GM19455 (cell line): ENCODE measurements at regions not wholly inside any gene's neighbourhood (a gene's known extent, or its start where the extent isn't known, plus 50 kb on each side); places are given as distances from the start of the nearest gene placed in this dataset.

ENCODE experiments used
- ATAC-seq: cut with Tn5 transposase; IDR thresholded peaks from one replicate; pipeline ENCODE4 v1.9.1; 2021; ENCODE audit not compliant: unreplicated experiment

GRCh38 chr6:91672201-91672600, 1085.3 kb upstream of the MAP3K7 start:
- no peak for ATAC-seq

DNA sequence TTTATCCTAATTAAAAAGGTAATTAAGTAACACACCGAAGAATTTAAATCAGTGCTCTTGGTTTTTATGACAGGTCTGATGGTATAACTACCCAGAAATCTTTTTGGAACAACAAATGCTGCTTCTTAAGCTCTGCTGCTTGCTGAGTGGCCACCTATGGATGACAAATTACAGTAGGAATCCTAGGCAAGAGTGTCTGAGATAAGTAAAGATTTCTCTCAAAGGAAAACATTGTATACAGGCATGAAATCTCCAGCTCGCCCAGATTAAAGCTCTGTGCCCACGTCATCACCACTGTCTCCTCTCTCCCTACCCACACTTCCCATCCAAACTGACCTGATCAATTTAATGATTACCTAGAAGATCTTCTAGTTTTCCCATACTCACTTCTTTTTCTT, 1083.0 kb upstream of the MAP3K7 start:
- no peak for ATAC-seq

DNA sequence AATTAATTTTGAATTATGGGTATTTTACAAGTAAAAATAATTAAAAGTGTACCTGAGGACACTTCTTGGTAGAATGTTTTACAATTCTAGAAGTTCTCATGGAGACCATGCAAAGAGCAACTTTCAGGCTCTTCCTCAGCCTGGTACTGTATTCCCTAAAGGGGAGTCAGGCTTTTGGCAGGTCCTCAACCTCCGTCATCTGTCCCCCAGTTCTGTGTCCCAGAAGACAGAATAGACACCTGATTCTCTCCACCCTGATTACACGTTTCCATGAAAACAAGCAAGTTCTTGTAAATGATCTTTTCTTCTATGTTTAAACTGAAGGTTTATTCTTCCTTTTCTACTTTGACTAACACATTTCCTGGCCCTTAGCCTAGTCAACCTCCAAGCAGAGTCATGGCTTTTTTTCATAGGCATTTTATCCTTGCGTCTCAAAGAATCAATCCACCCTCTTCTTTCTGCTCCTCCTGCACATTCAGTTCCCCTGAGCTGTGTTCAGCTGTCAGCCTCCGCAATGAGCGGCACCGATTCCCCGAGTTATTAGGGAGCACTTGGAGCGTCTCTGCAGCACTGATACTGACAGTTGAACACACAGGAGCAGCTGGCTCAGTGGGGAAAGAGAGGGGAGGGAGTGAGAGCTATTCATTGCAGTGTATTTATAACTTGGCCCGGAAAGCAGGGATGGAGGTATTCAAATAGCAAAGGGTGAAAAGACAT, 1082.4 kb upstream of the MAP3K7 start:
- no peak for ATAC-seq

DNA sequence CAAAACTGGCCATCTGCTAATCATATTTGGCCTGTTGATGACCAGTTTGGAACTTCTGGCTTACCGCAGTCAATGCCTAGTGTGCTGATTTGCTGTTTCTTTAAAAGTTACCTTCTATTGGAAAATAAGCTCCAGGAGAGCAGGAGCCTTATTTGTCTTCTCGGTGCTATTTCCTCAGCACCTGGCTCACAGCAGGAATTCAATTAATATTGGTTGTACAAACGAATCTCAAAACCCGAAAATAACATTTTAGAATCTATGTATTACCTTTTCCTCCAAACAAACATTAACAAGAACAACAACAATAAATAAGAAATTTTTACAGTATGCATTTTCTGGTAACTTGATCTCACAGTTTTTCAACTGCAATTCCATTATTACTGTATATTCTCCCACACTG, 1080.7 kb upstream of the MAP3K7 start:
- no peak for ATAC-seq

DNA sequence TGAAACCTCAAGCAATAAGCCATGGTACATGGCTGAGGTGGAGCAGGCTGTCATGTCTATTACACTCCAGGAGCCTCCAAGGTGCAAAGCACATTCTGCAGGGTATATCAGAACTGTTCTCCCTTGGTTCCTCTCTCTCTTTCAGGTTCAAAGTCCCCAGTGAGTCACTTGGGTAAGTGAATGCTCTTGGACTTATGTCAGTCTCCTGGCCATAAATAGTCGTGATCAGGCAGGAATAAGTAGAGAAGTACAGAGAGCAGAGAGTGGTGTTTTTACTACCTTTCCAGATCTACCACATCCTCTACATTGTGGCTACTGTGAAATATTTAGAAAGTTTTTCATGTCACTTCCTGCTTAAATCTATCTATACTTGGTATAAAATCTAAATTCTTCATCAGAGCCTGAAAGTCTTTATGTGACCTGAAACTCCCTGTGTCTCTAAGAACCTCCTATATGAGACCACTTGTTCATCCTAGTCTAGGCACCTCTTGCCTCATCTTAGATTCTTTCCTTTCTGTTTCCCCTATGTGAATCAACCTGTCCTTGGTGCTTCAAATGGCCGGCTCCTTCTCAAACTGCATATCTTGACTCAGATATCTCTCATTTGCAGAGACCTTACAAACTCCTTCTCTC, 1077.6 kb upstream of the MAP3K7 start:
- no peak for ATAC-seq

GRCh38 chr6:91660893-91661292, 1074.0 kb upstream of the MAP3K7 start:
- no peak for ATAC-seq

DNA sequence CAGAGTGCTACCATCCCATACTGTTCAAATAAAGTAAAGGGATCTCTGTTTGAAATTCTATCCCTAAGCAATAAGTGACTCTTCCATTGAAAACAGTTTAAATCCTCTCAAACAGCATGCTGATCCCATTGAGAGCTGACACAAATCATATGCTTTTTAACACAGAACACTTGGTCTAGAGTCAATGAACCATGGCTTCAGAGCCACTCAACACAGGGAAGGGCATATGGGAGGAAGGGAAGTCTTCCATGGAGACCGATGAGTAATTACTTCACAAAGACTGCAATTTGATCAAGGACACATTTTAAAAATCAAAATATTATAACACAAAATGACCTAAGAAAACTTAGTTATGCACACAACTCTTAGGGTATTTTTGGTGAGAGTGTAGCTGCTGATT, 1073.0 kb upstream of the MAP3K7 start:
- ATAC-seq, result no peak

DNA sequence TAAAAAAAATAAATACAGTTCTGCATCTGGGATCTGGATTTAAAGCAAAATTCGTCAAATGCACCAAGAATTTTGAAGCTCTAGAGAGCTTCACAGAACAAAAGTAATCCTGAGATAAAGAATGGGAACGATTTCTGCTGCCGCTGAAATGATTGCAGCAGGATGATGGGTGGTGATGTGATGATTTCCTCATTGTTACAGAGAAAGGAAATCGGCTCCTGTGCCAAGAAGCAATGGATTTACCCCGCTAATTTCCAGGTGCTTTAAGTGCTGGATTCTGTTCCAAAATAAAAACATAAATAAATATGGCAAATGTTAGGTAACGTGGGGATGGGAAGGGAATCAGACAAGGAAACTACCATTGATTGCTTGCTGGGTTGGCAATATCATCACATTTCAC, 1067.9 kb upstream of the MAP3K7 start:
- ATAC-seq, result no peak

DNA sequence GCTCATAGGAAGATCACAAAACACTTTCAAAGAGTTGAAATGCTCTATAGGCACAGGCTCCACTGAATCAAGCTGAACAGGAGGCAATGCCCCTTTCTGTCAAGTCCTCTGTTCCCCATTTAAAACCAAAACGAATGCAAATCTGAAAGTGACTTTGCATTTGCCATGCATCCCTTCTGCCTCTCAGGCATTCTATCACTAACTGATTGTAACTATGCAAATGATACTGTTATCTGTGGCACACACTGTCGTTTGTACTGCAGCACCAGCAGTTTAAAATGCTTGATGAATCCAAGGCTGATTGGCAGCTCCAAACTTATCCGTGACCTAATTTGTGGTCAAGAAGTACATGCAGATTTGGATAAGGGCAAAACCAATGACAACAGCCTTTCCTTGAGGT, 1067.5 kb upstream of the MAP3K7 start:
- no peak for ATAC-seq

GRCh38 chr6:91653895-91654294, 1067.0 kb upstream of the MAP3K7 start:
- no peak for ATAC-seq

GRCh38 chr6:91653076-91653723, 1066.3 kb upstream of the MAP3K7 start:
- ATAC-seq, result no peak

DNA sequence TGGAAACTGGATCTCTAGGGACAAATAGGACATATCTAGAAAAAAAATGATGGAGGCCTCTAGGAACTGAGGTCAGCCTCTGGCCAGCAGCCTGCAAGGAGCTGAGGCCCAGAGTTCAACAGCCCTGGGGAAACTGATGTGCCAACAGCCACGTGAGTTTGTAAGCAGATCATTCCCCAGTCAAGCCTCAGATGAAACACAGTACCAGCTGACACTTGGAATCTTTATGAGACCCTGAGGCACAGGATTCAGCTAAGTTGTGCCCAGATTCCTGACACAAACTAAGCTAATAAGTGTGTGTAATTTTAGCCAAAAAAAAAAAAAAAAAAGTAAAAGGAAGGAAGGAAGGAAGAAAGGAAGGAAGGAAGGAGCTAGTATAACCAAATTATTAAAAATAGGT, 1059.8 kb upstream of the MAP3K7 start:
- ATAC-seq, result no peak

- ATAC-seq, result no peak
Observed at GRCh38 chr6:91645811-91646210, 1058.9 kb upstream of the MAP3K7 start.

DNA sequence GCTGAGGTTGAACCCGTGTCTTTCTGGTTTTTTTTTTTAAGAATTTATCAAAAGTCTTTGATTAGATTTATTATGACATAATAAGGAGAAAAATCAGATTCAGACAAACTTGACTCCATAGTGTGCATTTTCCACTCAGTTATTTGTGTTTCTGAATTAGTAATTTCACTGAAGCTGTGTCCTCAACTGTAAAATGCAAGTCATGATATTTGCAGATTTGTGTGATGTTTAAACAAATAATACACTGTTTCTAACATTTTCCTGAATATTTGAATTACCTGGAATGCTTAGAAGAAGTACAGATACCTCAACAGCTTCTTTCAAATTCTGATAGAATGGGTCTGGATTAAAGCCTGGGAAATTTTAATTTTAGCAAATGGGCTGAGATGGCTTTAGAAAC, 1050.3 kb upstream of the MAP3K7 start:
- ATAC-seq, result no peak

GRCh38 chr6:91634791-91635190, 1047.9 kb upstream of the MAP3K7 start:
- no peak for ATAC-seq

GRCh38 chr6:91633374-91634111, 1046.7 kb upstream of the MAP3K7 start:
- ATAC-seq, result no peak

DNA sequence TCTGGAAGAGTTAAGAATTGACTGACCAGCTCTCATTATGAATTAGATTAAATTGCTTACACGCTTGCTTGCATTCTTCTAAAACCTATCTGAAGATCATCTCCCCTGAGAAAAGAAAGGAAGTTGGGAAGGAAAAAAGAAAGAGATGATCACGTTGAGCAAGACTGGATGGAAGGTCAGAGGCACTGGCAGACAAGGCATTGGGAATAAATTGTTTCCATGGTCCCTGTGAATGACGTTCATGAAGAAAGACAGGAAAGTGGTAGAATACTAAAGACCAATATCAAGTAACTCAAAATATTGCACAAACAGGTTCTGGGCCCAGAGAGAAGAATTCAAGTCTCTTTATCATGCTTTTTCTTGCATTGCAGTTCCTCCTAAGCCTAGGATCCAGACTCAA, 1045.4 kb upstream of the MAP3K7 start:
- no peak for ATAC-seq

- no peak for ATAC-seq
Observed at GRCh38 chr6:91631227-91631626, 1044.4 kb upstream of the MAP3K7 start.

DNA sequence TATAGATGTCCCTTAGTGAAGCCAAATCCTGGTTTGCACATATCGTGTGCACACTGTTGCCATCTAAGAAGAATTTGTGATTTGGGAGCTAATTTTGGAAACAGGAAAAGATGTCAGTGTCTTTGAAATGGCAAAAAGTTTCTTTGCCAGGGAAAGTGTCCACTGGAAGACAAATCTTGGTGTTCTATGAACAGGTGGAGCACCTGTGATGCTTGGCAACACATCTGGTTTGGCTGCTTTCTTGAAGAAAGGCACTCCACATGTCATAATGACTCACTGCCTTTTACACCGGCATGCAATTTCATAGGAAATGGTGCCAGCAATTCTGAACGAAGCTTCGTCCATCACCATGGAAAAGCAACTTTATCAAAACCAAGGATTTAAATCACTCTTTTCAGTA, 1040.0 kb upstream of the MAP3K7 start:
- no peak for ATAC-seq

- no peak for ATAC-seq
Observed at GRCh38 chr6:91613481-91613880, 1026.6 kb upstream of the MAP3K7 start.

DNA sequence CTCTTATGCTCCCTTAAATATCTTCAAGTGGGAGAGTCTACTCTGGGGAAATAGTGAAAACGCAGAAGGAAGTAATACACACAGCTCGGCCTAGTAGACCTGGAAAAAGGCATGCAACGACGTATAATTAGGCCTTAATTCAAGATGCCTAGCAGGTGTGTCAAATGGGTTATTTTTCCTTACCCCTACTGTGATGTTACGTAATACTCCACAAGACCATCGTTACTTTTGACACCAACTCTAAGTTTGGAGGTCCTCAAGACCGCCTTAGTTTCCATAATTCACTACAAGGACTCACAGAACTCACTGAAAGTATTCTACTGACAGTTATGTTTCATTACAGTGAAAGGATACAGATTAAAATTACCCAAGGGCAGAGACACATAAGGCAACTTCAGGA, 1024.3 kb upstream of the MAP3K7 start:
- ATAC-seq, result no peak

DNA sequence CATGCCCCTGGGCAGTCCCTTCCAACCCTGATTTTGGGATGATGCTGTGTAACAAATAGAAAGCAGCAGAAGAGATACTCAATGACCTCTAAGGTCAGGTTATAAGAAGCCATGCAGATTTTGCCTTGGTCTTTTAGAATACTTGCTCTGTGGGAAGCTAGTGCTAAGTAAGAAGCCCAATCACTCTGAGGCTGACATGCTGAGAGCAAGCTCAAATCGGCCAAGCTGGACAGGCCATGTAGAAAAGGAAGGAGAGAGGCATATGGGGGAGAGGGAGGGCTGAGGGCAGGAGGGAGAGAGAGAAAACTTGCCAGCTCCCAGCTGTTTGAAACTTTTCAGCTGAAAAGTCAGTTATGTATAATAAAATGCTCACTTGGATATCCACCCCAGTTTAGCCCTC, 1021.6 kb upstream of the MAP3K7 start:
- ATAC-seq, result no peak
